GM21360 (cell line): ENCODE measurements at regions not wholly inside any gene's neighbourhood (a gene's known extent, or its start where the extent isn't known, plus 50 kb on each side); places are given as distances from the start of the nearest gene placed in this dataset.

Experiments
- ATAC-seq: cut with Tn5 transposase; IDR thresholded peaks from one replicate; pipeline ENCODE4 v1.9.1; 2021; ENCODE audit warnings: mild to moderate bottlenecking, moderate library complexity; ENCODE audit not compliant: unreplicated experiment

DNA sequence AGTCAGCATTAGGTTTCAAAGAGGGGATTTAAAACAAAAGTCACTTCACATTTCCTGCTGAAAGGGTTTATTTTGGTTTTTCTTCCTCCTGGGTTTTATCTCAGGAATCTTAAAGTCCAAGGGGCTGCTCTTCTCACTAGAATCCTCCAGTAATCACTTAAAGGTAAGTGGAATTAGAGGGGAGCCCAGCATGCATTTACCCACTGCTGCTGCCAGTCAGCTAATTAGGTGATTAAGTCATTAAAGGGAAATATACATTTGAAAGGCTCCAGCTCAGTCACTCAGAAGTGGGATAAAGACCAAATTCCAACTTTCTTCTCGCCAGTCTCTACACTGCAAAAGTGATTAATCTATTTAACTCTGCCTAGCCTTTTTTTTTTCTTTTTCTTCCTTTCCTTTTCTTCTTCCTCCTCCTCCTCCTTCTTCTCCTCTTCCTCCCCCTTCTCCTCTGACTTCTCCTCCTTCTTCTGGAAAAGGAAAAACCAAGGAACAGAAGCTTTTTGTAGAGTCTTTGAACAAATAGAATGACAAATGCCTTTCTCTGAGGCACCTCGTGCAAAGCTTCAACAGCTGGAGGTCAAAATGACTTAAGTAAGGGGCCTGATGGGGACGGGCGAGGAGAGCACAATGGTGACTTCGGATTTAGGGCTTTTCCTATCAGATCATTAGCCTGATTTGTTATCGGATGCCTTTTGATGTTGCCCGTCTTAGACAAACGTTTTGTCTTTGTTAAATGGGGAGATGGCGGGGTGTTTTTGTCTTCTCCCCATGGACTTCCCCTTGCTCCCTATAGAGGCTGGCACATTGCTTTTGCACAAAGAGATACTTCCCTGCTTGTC lies 617.6 kb downstream of the IRX1 start:
- no peak for ATAC-seq

DNA sequence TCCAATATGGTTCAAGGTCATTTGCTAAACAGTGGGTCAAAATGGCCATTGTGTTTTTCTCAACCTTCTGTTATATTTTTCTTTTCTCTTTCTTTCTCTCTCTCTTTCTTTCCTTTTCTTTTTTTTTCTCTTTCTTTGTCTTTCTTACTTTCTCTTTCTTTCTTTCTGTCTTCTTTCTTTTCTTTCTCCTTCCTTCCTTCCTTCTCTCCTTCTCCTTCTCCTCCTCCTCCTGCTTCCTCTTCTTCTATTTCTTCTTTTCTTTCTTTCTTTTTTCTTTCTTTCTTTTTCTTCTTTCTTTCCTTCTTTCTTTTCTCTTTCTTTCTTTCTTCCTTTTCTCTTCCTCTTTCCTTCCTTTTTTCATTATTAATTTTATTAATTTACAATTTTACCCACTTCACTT lies 619.5 kb downstream of the IRX1 start:
- no peak for ATAC-seq

- no peak for ATAC-seq
Observed at GRCh38 chr5:4216142-4216541, 620.5 kb downstream of the IRX1 start.

- ATAC-seq: no peak
Observed at GRCh38 chr5:4220016-4220415, 624.4 kb downstream of the IRX1 start.

DNA sequence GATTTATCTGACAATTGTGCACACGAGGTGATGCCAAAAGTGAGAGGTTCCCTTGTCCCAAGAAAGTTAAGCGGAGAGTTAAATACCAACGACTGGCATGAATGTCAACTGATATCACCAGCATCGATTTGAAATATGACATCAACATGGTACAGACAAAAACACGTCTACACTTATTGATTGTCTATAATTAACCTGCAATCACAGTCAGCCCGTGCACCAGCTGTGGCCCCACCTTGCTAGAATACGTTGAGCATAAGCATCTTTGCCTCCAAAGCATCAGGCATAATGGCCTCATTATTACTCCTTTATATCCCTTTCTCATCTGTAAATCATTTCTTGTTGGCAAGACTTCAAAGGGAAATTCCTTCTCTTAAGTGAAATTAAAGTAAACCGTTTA lies 625.4 kb downstream of the IRX1 start:
- ATAC-seq: no peak

- no peak for ATAC-seq
Observed at GRCh38 chr5:4222147-4222546, 626.5 kb downstream of the IRX1 start.

DNA sequence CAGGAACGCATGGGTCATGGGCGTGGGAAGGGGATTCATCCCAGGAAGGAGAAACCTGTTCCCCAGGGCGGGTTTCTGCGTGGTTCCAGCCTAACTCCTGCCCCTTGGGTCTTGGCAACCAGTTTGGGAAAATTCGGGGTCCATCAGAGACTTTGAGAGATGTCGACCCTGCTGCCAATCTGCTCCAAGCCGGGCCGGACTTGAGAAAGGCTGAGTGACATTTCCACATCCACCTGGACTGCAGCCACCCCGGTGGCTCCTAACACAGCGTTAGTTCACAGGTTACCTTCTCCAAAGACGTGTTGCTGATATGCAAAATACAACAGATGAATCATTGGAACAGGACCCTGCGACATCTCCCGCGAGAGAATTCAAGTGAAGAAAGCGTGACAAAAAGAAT lies 627.2 kb downstream of the IRX1 start:
- no peak for ATAC-seq

DNA sequence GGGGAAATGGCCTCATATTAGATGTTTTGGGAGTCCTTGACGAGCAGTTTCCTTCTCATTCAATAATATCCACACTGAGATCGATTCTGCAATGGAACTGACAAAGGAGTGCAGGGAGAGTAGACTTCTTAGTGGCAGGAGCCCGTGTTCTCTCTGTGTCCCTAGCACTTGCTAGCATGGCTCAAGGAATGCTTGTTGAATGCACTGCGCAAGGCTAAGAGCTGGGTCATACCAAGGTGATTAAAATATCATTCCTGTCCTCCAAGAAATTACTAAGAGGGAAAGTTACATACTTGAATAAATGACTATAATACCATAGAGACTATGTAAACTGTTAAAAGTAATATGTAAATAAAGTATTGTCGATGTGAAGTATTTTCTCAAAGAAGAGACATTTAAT lies 630.1 kb downstream of the IRX1 start:
- no peak for ATAC-seq

DNA sequence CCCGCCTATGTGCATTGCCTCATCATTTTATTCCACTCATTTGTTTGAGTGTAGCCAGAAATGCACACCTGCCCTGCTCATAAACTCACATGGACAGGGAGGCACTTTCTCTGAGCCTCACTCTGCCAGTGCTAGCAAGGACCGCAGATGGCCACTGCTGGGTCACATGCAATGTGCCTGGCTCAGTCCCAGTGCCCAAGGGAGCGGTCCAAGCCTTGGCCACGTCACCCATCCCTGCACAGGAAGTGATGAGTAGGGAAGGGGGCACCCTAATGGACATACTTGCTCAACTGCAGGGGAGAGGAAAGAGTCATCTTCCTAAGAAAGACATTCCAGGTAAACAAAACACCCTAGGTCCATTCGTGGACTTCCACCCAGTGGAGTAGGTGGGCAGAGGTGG lies 630.9 kb downstream of the IRX1 start:
- no peak for ATAC-seq

- no peak for ATAC-seq
Observed at GRCh38 chr5:4228708-4229107, 633.1 kb downstream of the IRX1 start.

DNA sequence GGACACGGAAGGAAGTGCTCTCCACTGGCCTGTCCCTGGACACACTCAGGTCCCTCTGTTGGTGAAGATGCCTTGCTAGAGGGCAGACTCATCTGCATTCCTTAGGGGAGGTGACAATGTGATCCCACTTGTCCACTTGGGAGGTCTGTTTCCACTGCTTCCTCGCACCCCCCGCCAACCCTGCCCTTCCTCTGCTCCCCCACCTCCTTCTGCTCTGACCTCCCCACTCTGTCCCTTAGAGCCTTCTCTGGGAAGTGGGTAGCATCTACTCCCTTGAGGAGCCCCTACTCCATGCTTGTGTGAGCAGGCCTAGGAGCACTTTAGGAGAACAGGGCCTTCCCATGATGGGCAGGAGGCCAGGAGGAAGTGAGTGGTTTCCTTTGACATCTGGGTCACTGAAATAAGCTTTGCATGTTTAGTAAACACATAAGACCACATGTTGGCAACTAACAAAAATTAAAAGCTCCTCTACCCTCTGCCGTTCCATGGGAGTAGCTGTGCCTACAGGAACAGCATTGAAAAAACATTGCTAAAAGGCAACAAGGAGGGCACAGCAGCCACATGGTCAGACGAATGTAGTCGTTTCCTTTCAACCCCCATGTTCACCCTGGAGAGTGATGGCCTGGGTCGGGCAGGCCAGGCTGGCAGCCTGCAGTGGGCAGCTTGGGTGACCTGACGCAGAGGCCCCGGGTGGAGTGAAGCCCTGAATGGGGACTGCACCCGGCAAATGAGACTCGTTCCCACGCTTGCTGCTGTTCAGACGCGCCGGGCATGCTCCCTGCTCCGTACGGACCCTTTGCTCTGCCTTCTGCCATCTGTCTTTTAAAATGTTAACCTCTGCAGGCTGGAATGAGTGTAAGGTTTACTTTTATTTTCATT lies 634.0 kb downstream of the IRX1 start:
- ATAC-seq: no peak

DNA sequence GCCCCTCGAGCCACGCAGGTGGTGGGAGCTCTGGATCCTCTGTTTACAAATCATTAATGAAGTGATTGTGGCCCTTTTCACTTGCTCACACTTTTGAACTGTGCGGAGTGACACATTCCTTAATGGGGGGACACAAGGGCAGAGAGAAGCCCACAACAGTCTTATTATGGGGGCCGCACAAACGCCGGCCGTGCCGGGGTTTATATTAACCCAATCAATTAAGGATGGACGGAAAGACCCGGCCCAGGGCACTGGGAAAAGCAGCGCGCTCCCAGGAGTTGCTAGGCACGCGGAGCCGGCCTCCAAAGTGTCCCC lies 634.8 kb downstream of the IRX1 start:
- ATAC-seq: no peak

DNA sequence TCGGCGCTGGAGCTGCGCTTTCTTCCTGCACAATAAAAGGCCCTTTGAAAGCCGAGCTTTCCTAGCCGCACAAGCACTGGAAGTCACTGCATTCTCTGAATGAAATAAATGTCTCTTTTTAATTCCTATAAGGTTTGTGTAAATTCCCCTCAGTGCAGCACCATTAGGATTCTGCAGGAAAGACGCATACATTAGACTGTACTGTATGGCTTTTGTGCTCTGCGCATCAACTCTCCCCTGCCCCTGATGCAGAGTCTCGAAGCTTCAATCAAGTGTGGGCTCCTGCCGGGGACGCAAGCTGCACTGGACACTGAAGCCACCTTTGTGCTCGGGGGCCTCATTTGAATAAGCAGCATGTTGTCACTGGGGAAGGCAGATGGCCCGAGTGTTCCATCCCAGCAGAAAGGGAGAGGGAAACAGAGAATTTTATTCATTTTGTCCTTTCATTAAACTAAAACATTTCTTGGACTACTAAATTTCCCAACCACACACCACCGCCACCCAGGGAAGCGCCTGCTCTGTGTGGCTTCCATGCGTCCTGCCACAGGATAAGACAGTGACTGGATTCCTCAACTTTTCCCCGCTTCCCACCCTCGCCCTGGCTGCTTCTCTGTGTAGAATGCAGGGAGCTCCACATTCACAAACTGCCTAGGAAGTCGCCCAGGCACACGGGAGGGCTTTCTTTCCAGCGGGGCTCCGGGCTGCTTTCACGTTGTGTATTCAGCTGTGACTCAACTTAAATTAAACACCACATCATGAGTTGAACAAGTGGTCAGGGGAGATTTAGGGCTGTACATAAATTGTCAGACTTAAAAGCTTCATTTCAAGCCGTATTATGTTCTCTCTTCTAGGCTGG lies 635.4 kb downstream of the IRX1 start:
- ATAC-seq: no peak

GRCh38 chr5:4232084-4232483 lies 636.5 kb downstream of the IRX1 start:
- ATAC-seq: no peak

- ATAC-seq: no peak
Observed at GRCh38 chr5:4233671-4234070, 638.0 kb downstream of the IRX1 start.

- ATAC-seq: no peak
Observed at GRCh38 chr5:4243479-4244264, 648.0 kb downstream of the IRX1 start.

DNA sequence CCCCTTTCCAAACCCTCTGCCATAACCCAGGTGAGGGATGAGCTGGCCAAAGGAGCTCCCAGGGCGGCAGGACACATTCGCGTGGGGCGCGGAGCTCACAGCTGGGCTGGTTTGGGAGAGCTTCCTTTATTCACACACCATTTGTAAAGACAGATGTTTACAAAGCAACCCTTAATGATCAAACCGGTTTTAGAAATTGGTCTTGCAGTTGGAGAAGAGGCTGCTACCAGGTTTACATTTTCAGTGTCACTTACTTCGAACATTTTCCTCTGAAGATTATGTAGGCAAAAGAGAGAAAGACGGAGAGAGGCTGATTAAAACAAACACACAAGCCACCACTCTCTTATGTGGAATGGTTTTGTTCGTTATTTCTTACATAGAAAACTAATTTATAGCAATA lies 648.7 kb downstream of the IRX1 start:
- ATAC-seq: no peak

DNA sequence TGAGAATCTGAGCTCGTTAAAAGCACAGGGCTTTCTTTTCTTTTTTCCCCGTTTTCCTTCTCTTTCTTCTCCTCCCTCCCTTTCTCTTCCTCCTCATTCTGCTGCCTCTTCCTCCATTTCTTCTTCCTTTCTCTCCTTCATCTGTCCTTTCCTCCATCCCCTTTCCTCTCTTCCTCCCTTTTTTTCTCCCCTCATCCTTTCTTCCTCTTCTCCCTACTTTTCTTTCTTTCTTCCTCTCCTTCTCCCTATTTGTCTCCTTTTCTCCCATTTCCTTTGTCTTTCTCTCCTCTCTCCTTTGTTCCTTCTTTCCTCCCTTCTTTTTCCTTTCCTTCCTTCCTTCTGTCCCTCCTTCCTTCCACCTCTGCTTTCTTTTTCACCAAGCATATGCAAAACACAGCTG lies 649.4 kb downstream of the IRX1 start:
- ATAC-seq: no peak

- ATAC-seq: no peak
Observed at GRCh38 chr5:4245511-4245910, 649.9 kb downstream of the IRX1 start.

GRCh38 chr5:4246447-4246846 lies 650.8 kb downstream of the IRX1 start:
- no peak for ATAC-seq

DNA sequence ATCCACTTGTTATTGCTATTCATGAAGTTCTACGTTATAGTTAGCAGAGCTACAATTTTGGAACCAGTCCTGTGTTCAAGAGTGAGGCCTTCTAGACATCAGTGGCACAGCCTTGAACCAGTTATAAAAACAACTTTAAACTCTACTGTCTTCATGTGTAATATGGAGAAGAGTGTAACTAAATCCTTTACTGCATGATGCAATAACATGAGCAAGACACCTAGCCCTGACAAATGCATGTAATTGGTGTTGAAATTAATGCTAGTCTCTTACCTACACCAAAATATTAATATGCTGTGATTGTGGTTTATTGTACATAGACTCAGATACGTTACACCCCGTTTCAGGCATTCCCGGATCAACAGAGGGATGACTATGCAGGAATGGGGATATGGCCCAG lies 654.6 kb downstream of the IRX1 start:
- no peak for ATAC-seq
